ENCODE measurements at regions not wholly inside any gene's neighbourhood (a gene's known extent, or its start where the extent isn't known, plus 50 kb on each side); places are given as distances from the start of the nearest gene placed in this dataset.

GRCh38 chrX:39258331-39258730, 457.1 kb downstream of the MID1IP1 start:
- Histone ChIP-seq H3K9ac (ENCODE audit: control insufficient read depth, extremely low read depth, insufficient read depth, low read length) (no peak overlapping the region), H4K20me1 (ENCODE audit: control insufficient read depth, extremely low read depth, insufficient read depth, low read length) (no peaks in the 10 kb centered on the region), H3K9me1 (ENCODE audit: control insufficient read depth, extremely low read depth, insufficient read depth, low read length) (no peaks in the 10 kb centered on the region), H3K79me2 (ENCODE audit: control insufficient read depth, insufficient read depth, low read length) (no peaks in the 10 kb centered on the region), H3K4me1 (ENCODE audit: control insufficient read depth, extremely low read depth, insufficient read depth, low read length) (peaks cover 30% of the 10 kb centered on the region), H3K4me2 (ENCODE audit: control insufficient read depth, extremely low read depth, insufficient read depth, low read depth, low read length) (no peak overlapping the region), H3K9me3 (ENCODE audit: control insufficient read depth, low read depth, low read length) (no peaks in the 10 kb centered on the region), H2AFZ (ENCODE audit: control insufficient read depth, low read length) (no peak overlapping the region), H3K4me3 (ENCODE audit: control insufficient read depth in 2 of 3, extremely low read depth in 1 of 3, insufficient read depth in 2 of 3, low read depth in 1 of 3, low read length in 3 of 3) (no peak overlapping the region), H3K27me3 (ENCODE audit: control insufficient read depth, extremely low read depth, insufficient read depth, low read length) (no peaks in the 10 kb centered on the region), H3K36me3 (ENCODE audit: control insufficient read depth in 2 of 2, extremely low read depth in 1 of 2, insufficient read depth in 2 of 2, low read length in 2 of 2) (no peaks in the 10 kb centered on the region), H3K27ac (ENCODE audit: control insufficient read depth, insufficient read depth, low read length) (no peak overlapping the region)
- dilution Hi-C loops (cut with MboI; ENCODE audit: extremely low pct_ligation_motif_present, low sequenced_read_pairs), result no loop called here
- DNase-seq (ENCODE audit: low read depth, low spot score) (no peak), FAIRE-seq (no peak)
- TF ChIP-seq CTCF (optimal IDR thresholded peaks at IDR 0.05 in 1 of 3, IDR thresholded peaks at IDR 0.05 in 1 of 3, conservative IDR thresholded peaks at IDR 0.05 in 1 of 3; ENCODE audit: extremely low read depth in 1 of 3, insufficient read depth in 2 of 3, low read length in 3 of 3) (no peak), EZH2 (IDR thresholded peaks at IDR 0.05; ENCODE audit: low read length) (no peak)

- H3K9me1 ChIP-seq (ENCODE audit: control insufficient read depth, extremely low read depth, insufficient read depth, low read length), result no peaks in the 10 kb centered on the region
- no peaks in the 10 kb centered on the region for H4K20me1 ChIP-seq (ENCODE audit: control insufficient read depth, extremely low read depth, insufficient read depth, low read length)
- H3K9ac ChIP-seq (ENCODE audit: control insufficient read depth, extremely low read depth, insufficient read depth, low read length), result no peak overlapping the region
- peaks cover 31% of the 10 kb centered on the region for H3K4me1 ChIP-seq (ENCODE audit: control insufficient read depth, extremely low read depth, insufficient read depth, low read length)
- dilution Hi-C loops (cut with MboI; ENCODE audit: extremely low pct_ligation_motif_present, low sequenced_read_pairs), result no loop called here
- H3K27me3 ChIP-seq (ENCODE audit: control insufficient read depth, extremely low read depth, insufficient read depth, low read length), result no peaks in the 10 kb centered on the region
- H3K4me3 ChIP-seq (ENCODE audit: control insufficient read depth in 2 of 3, extremely low read depth in 1 of 3, insufficient read depth in 2 of 3, low read depth in 1 of 3, low read length in 3 of 3), result no peak overlapping the region
- DNase-seq (ENCODE audit: low read depth, low spot score) (no peak), FAIRE-seq (no peak)
- no peaks in the 10 kb centered on the region for H3K9me3 ChIP-seq (ENCODE audit: control insufficient read depth, low read depth, low read length)
- peak overlapping the region; percentile 56 for H3K4me2 ChIP-seq (ENCODE audit: control insufficient read depth, extremely low read depth, insufficient read depth, low read depth, low read length)
- H3K79me2 ChIP-seq (ENCODE audit: control insufficient read depth, insufficient read depth, low read length), result no peaks in the 10 kb centered on the region
- no peaks in the 10 kb centered on the region for H3K36me3 ChIP-seq (ENCODE audit: control insufficient read depth in 2 of 2, extremely low read depth in 1 of 2, insufficient read depth in 2 of 2, low read length in 2 of 2)
- no peak overlapping the region for H2AFZ ChIP-seq (ENCODE audit: control insufficient read depth, low read length)
- TF ChIP-seq EZH2 (IDR thresholded peaks at IDR 0.05; ENCODE audit: low read length) (no peak), CTCF (optimal IDR thresholded peaks at IDR 0.05 in 1 of 3, IDR thresholded peaks at IDR 0.05 in 1 of 3, conservative IDR thresholded peaks at IDR 0.05 in 1 of 3; ENCODE audit: extremely low read depth in 1 of 3, insufficient read depth in 2 of 3, low read length in 3 of 3) (peak in 1 of 3 experiments; percentile 5)
- H3K27ac ChIP-seq (ENCODE audit: control insufficient read depth, insufficient read depth, low read length), result peak overlapping the region; percentile 66
Measured at GRCh38 chrX:39260965-39261364, 459.7 kb downstream of the MID1IP1 start.

Measured in keratinocyte (primary cell).